ENCODE measurements at regions not wholly inside any gene's neighbourhood (a gene's known extent, or its start where the extent isn't known, plus 50 kb on each side); places are given as distances from the start of the nearest gene placed in this dataset.

GRCh38 chr9:118058227-118058626 lies 354.0 kb downstream of the TLR4 start:
- no peak for DNase-seq (ENCODE audit: low spot score)

GRCh38 chr9:118059484-118060278 lies 355.5 kb downstream of the TLR4 start:
- DNase-seq (ENCODE audit: low spot score), result peak; percentile 19

- no peak for DNase-seq (ENCODE audit: low spot score)
These were observed 379.0 kb downstream of the TLR4 start for GRCh38 chr9:118083161-118083560.

GRCh38 chr9:118088090-118088489 lies 383.9 kb downstream of the TLR4 start:
- no peak for DNase-seq (ENCODE audit: low spot score)

- no peak for DNase-seq (ENCODE audit: low spot score)
These were observed 387.0 kb downstream of the TLR4 start for GRCh38 chr9:118091226-118091625.

GRCh38 chr9:118091711-118092500 lies 387.7 kb downstream of the TLR4 start:
- DNase-seq (ENCODE audit: low spot score), result no peak

GRCh38 chr9:118094387-118094786 lies 390.2 kb downstream of the TLR4 start:
- DNase-seq (ENCODE audit: low spot score), result no peak

GRCh38 chr9:118100529-118101419 lies 396.6 kb downstream of the TLR4 start:
- no peak for DNase-seq (ENCODE audit: low spot score)

- no peak for DNase-seq (ENCODE audit: low spot score)
These were observed 400.2 kb downstream of the TLR4 start for GRCh38 chr9:118104363-118104762.

- DNase-seq (ENCODE audit: low spot score), result no peak
These were observed 404.8 kb downstream of the TLR4 start for GRCh38 chr9:118108971-118109370.

- no peak for DNase-seq (ENCODE audit: low spot score)
These were observed 405.3 kb downstream of the TLR4 start for GRCh38 chr9:118109542-118109941.

- no peak for DNase-seq (ENCODE audit: low spot score)
These were observed 417.2 kb downstream of the TLR4 start for GRCh38 chr9:118121361-118121760.

GRCh38 chr9:118128313-118128712 lies 424.1 kb downstream of the TLR4 start:
- DNase-seq (ENCODE audit: low spot score), result no peak

GRCh38 chr9:118129541-118129940 lies 425.3 kb downstream of the TLR4 start:
- no peak for DNase-seq (ENCODE audit: low spot score)

- DNase-seq (ENCODE audit: low spot score), result no peak
These were observed 444.8 kb downstream of the TLR4 start for GRCh38 chr9:118148990-118149389.

GRCh38 chr9:118156846-118157245 lies 452.6 kb downstream of the TLR4 start:
- no peak for DNase-seq (ENCODE audit: low spot score)

GRCh38 chr9:118162716-118163115 lies 458.5 kb downstream of the TLR4 start:
- no peak for DNase-seq (ENCODE audit: low spot score)

- no peak for DNase-seq (ENCODE audit: low spot score)
These were observed 459.5 kb downstream of the TLR4 start for GRCh38 chr9:118163751-118164150.

GRCh38 chr9:118165451-118165850 lies 461.2 kb downstream of the TLR4 start:
- DNase-seq (ENCODE audit: low spot score), result no peak

GRCh38 chr9:118170032-118170955 lies 466.1 kb downstream of the TLR4 start:
- DNase-seq (ENCODE audit: low spot score), result peak; percentile 46

- DNase-seq (ENCODE audit: low spot score), result no peak
These were observed 473.0 kb downstream of the TLR4 start for GRCh38 chr9:118177241-118177640.

Measured in umbilical cord (tissue), 1 donor.